GM12891 (cell line): ENCODE measurements at regions not wholly inside any gene's neighbourhood (a gene's known extent, or its start where the extent isn't known, plus 50 kb on each side); places are given as distances from the start of the nearest gene placed in this dataset.

Source experiments
- POLR2A ChIP-seq: IDR thresholded peaks from 2 replicates; pipeline ENCODE4 v1.6.1; 2011; ENCODE audit warnings: low read depth, low read length, control low read depth
- SPI1 ChIP-seq: IDR thresholded peaks from 2 replicates; pipeline ENCODE4 v1.6.1; 2011; ENCODE audit warnings: low read depth, low read length, control low read depth
- TAF1 ChIP-seq: IDR thresholded peaks from 2 replicates; pipeline ENCODE4 v1.6.1; 2011; ENCODE audit warnings: low read depth, low read length, control low read depth

- TF ChIP-seq POLR2A = no peak
- TF ChIP-seq TAF1 = no peak
- no peak for TF ChIP-seq SPI1
Measured at GRCh38 chr7:153524070-153524601, 528.1 kb upstream of the DPP6 start.
